HUES48 (cell line): ENCODE measurements at regions not wholly inside any gene's neighbourhood (a gene's known extent, or its start where the extent isn't known, plus 50 kb on each side); places are given as distances from the start of the nearest gene placed in this dataset.

Experiments
- H3K27ac ChIP-seq: one replicate; pipeline ENCODE4 v1.7.0; 2013; ENCODE audit warnings: low read depth, low read length, inconsistent platforms
- H3K27me3 ChIP-seq: 2 replicates; pipeline ENCODE4 v1.6.1; 2013; ENCODE audit warnings: mild to moderate bottlenecking, low read length; ENCODE audit not compliant: control insufficient read depth, insufficient read depth
- H3K36me3 ChIP-seq: 2 replicates; pipeline ENCODE4 v1.6.1; 2013; ENCODE audit warnings: low read length; ENCODE audit not compliant: control insufficient read depth, insufficient read depth
- H3K4me1 ChIP-seq: 2 replicates; pipeline ENCODE4 v1.6.1; 2013; ENCODE audit warnings: mild to moderate bottlenecking, low read length; ENCODE audit not compliant: control insufficient read depth, insufficient read depth
- H3K4me3 ChIP-seq: 2 replicates; pipeline ENCODE4 v1.5.1; 2013; ENCODE audit warnings: mild to moderate bottlenecking, low read depth, low read length
- H3K9ac ChIP-seq: 2 replicates; pipeline ENCODE4 v1.6.1; 2013; ENCODE audit warnings: mild to moderate bottlenecking, low read depth, low read length, moderate library complexity
- H3K9me3 ChIP-seq: 2 replicates; pipeline ENCODE4 v1.6.1; 2013; ENCODE audit warnings: low read length; ENCODE audit not compliant: control insufficient read depth, insufficient read depth

DNA sequence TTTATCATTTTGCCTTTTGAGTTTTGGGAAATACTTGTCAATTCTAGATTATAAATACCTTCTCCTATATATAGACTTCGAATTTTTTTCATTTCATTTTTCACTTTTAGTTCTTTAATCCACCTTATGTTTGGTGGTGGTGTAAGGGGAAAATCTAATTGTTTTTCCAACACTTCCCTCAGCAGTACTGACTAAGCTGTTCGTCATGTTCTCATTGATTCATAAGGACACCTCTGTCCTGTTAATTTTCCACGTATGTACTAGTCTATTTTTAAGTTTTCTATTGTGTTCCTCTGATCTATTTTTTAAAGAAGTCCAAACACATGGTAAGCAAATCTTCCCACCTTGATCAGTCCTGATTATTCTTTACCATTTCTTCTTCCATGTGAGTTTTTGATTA is 254.2 kb downstream of the SYK start:
- no peaks in the 10 kb centered on the region for H3K36me3 ChIP-seq
- no peaks in the 10 kb centered on the region for H3K9me3 ChIP-seq
- H3K27me3 ChIP-seq: no peaks in the 10 kb centered on the region
- no peak overlapping the region for H3K4me3 ChIP-seq
- H3K27ac ChIP-seq: no peak overlapping the region
- H3K9ac ChIP-seq: no peak overlapping the region
- peaks cover 6% of the 10 kb centered on the region; the same call in 1 of the 2 replicates for H3K4me1 ChIP-seq

DNA sequence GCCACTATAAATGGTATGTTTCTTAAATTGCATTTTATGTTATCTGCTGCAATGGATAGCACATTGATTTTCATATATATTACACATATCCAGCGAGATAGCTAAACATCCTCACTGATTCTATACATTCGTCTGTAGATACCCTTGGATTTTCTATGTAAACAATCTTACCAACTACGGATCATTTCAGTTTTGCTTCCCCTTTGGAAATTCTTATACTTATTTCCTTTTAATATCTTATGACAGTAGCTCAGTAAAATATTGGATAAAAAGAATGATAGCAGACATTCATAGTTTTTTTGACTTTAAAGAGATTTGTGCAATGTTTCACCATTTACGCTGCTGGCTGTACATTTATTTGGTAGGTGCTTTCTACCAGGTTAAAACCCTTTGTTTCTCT is 254.9 kb downstream of the SYK start:
- Histone ChIP-seq H3K36me3 (no peaks in the 10 kb centered on the region), H3K4me3 (no peak overlapping the region), H3K27ac (no peak overlapping the region), H3K27me3 (no peaks in the 10 kb centered on the region), H3K9ac (no peak overlapping the region), H3K9me3 (no peaks in the 10 kb centered on the region), H3K4me1 (peaks cover 7% of the 10 kb centered on the region; the same call in 1 of the 2 replicates)

DNA sequence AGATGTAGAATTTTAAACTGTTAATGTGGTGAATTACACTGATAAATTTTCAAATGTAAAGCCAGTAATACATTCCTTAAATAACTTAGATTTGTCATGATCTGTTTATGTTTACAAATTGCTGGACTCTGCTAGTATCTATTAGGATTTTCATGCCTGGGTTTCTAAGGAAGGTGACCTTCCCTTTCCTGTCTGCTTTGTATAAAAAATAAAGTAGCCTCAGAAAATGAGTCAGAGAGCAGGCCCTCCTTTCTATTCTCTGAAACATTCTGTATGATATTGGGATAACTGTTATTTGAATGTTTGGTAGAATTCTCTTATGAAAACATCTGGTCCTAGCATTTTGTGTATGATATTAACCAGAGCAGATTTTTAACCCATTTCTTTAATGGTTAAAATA is 255.3 kb downstream of the SYK start:
- Histone ChIP-seq H3K27ac (no peak overlapping the region), H3K9ac (no peak overlapping the region), H3K4me3 (no peak overlapping the region), H3K27me3 (no peaks in the 10 kb centered on the region), H3K36me3 (no peaks in the 10 kb centered on the region), H3K4me1 (peaks cover 7% of the 10 kb centered on the region; the same call in 1 of the 2 replicates), H3K9me3 (no peaks in the 10 kb centered on the region)

DNA sequence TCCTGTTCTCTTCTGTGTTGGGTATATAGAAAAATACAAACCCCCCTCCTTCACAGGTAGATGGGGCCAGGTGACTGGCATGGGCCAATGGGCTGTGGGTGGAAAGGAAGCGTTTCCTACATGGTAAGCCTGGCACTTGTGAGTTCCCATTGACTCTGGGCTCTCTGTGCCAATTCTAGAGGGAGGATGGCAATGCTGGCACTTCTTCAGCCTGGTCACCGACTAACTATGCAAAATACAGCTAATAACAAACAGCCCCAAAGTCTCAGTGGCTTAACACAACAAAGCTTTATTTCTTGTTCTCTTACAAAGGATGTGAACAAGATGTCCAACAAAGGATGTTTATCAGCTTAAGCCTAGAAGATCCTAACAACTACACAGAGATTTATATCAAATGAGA is 258.1 kb downstream of the SYK start:
- Histone ChIP-seq H3K36me3 (no peaks in the 10 kb centered on the region), H3K27me3 (no peaks in the 10 kb centered on the region), H3K9me3 (no peaks in the 10 kb centered on the region), H3K27ac (no peak overlapping the region), H3K9ac (no peak overlapping the region), H3K4me1 (peaks cover 7% of the 10 kb centered on the region; the same call in 1 of the 2 replicates), H3K4me3 (no peak overlapping the region)

DNA sequence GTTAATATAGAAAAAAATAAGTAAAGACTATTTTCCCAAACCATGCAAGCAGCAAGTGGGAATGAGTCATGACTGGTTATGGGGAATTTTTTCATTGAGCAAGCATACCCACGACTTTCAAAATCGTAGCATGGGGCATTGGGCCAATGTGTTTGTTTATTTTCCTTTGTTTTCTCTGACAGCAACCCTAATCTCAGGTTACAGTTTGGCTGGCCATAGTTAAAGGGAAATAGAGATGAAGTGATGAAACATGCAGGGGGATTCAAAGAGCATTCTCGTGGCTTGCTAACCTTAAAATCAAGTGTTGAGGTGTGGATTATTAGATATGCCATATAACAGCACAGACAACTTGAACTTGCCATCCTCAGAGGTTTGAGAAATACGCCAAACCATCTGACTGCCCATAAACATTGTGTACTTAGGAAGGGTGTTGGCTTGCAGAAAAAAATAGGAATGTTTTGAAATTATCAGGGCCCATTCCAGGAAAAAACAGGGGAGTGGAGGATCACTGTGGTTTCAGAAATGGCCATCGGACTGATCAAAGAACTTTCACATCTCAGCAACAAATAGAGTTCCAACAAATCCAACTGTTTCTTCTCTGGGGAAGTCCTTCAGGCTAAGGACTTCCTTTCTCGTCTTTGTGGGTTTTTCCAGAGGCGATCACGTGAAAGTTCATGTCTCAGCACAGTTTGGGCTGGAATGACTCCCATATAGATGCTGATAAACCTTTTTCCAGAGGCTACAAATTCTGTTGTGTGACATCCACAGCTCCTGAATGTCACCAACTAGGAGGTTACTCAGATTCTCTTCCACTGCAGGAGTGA is 259.1 kb downstream of the SYK start:
- H3K4me1 ChIP-seq: peaks cover 7% of the 10 kb centered on the region; the same call in 1 of the 2 replicates
- no peak overlapping the region for H3K27ac ChIP-seq
- no peak overlapping the region for H3K9ac ChIP-seq
- no peaks in the 10 kb centered on the region for H3K27me3 ChIP-seq
- no peaks in the 10 kb centered on the region for H3K9me3 ChIP-seq
- H3K36me3 ChIP-seq: no peaks in the 10 kb centered on the region
- no peak overlapping the region for H3K4me3 ChIP-seq

DNA sequence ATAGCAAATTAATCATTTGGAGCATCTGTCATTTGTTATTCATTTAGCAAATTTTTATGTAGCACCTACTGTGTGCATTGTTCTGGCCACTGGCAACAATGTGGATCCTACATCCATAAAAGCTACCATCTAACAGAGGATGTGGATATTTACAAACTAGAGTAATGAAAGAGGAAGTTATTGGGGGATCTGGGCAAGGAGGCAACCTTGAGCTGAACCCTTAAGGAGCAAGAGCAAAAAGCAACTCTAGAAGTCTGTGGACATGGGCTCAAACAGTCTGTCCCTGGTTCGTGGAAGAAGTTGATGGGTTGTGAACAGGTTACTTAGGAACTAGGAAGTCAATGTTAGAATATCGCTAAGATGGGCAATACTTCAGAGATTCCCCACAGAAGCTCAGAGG is 259.9 kb downstream of the SYK start:
- H3K9me3 ChIP-seq: no peaks in the 10 kb centered on the region
- H3K9ac ChIP-seq: no peak overlapping the region
- H3K4me1 ChIP-seq: peaks cover 7% of the 10 kb centered on the region; the same call in 1 of the 2 replicates
- no peak overlapping the region for H3K4me3 ChIP-seq
- no peaks in the 10 kb centered on the region for H3K36me3 ChIP-seq
- no peak overlapping the region for H3K27ac ChIP-seq
- no peaks in the 10 kb centered on the region for H3K27me3 ChIP-seq

DNA sequence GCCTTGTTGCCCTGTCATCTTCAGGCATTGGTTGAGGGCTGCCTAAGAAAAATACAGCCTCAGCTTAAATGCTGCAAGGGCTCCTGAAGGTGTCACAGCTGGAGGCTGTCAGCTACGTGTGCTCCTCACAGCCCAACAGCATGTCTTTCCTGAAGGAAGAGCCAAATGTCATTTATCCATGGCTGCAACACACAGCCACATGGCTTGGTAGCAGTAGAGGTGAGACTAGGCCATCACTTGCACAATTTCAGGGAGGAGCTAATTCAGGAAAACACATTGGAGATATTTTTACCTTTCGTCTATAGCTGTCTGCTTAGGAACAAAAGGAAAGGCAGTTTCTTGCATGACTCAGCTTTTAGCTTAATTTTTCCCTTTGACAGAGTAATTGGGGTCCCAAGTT is 260.7 kb downstream of the SYK start:
- no peak overlapping the region for H3K9ac ChIP-seq
- H3K27ac ChIP-seq: no peak overlapping the region
- peaks cover 7% of the 10 kb centered on the region; the same call in 1 of the 2 replicates for H3K4me1 ChIP-seq
- no peak overlapping the region for H3K4me3 ChIP-seq
- H3K27me3 ChIP-seq: no peaks in the 10 kb centered on the region
- no peaks in the 10 kb centered on the region for H3K9me3 ChIP-seq
- H3K36me3 ChIP-seq: no peaks in the 10 kb centered on the region

DNA sequence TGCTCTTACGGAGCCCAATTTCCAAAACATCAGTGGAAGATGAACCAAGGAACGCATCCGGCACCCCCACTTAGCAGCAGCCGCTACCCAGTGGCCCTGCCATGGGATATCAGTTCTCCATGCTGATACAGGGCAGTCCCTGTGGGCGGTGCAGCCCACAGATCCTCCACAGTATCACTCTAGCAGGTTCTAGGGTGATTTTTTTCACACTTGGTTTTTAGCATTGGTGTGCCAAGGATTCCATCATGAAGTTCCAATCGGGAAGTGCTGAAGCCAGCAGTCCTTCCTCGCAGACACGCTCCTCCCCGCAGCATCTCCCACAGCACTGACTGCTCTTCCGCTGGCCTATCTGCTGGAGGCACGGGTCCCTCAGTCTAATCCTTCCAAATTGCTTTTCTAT is 261.9 kb downstream of the SYK start:
- H3K4me1 ChIP-seq: peaks cover 7% of the 10 kb centered on the region; the same call in 1 of the 2 replicates
- no peak overlapping the region for H3K9ac ChIP-seq
- no peaks in the 10 kb centered on the region for H3K36me3 ChIP-seq
- no peaks in the 10 kb centered on the region for H3K9me3 ChIP-seq
- no peak overlapping the region for H3K4me3 ChIP-seq
- H3K27ac ChIP-seq: no peak overlapping the region
- no peaks in the 10 kb centered on the region for H3K27me3 ChIP-seq

DNA sequence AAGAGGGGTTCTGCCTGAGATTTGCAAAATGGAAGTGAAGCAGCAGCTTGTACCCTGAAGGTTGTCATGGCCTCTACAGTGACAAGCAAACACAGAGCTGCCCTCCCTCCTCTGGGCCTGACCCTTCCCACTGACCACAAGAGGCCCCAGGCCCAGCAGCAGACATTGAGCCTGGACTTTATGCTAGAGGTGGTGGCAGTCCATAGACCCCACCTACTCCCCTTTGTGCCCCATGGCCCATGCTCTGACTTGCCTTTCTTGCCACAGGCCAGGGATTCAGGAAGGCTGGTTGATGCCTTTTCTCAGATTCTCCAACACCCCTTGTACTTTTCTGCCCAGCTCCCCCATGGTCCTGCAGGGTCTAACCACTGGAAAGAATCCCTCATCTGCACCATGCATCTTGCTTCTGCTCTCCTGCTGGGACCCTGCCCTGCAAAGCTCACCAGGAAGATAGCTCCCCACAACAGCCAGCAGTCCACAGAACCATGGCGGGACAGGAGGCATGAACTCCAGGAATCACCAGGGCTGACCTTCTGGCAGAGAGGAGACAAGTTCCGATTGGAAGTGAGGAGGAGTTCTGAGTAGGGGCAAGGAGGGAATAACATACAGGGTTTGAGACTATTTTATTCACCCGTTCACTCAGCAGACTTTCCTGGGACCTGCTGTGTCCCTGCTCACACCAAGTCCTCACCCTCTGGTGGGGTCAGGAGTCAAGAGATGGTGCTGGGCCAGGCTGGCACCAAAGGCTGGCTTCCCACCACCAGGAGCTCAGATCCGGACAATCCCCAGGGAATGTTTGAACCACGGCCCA is 263.8 kb downstream of the SYK start:
- no peak overlapping the region for H3K9ac ChIP-seq
- H3K27me3 ChIP-seq: no peaks in the 10 kb centered on the region
- no peaks in the 10 kb centered on the region for H3K9me3 ChIP-seq
- H3K27ac ChIP-seq: no peak overlapping the region
- no peak overlapping the region for H3K4me3 ChIP-seq
- H3K4me1 ChIP-seq: peaks cover 5% of the 10 kb centered on the region; the same call in 1 of the 2 replicates
- no peaks in the 10 kb centered on the region for H3K36me3 ChIP-seq

DNA sequence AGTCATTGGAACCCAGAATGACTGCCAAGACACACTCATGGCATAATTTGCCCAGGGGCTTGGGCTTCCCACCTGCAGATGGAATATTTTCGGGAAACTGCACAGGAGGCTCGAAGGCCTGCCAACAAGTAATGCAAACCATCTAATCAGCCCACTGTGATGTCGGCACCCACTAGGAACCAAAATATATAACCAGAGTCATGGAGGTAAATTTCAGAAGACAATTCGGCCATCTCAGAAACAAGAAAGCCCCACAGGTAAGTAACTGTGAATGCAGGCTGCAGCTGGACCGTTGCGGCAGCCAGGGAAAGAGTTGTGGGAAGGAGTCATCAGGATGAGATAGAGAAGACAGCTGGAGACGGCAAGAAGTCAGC is 264.4 kb downstream of the SYK start:
- Histone ChIP-seq H3K9me3 (no peaks in the 10 kb centered on the region), H3K4me1 (no peaks in the 10 kb centered on the region), H3K27me3 (no peaks in the 10 kb centered on the region), H3K36me3 (no peaks in the 10 kb centered on the region), H3K27ac (no peak overlapping the region), H3K4me3 (no peak overlapping the region), H3K9ac (no peak overlapping the region)

DNA sequence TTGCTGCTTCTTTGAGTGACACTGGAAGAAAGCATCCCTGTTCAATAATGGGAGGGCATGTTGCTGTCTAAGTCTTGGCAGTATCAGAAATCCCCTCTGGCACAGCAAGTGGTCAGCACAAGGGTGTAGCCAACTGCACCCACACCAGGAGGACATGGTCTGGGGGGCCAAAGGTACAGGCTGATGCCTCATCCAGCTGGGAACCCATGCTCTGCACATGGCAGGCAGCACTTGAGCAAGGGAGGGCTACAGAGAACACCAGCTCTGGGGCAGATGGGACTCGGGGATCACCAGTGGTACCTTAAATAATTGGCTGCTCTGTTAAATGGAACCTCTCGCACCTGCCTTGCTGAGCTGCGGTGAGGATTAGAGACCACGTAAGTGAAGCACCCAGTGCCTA is 265.2 kb downstream of the SYK start:
- H3K4me3 ChIP-seq: no peak overlapping the region
- no peak overlapping the region for H3K27ac ChIP-seq
- H3K9me3 ChIP-seq: no peaks in the 10 kb centered on the region
- no peaks in the 10 kb centered on the region for H3K36me3 ChIP-seq
- H3K27me3 ChIP-seq: no peaks in the 10 kb centered on the region
- no peak overlapping the region for H3K9ac ChIP-seq
- H3K4me1 ChIP-seq: no peaks in the 10 kb centered on the region
